ENCODE measurements at regions not wholly inside any gene's neighbourhood (a gene's known extent, or its start where the extent isn't known, plus 50 kb on each side); places are given as distances from the start of the nearest gene placed in this dataset.
"Not testable (repeated sequence)": the region's sequence is repeated elsewhere in the genome, so short reads cannot be mapped to it uniquely, and the experiment has no call there.

- DNase-seq (ENCODE audit: low spot score): no peak
Measured at GRCh38 chr14:61160798-61161197, 120.3 kb downstream of the TMEM30B start.

GRCh38 chr14:61154641-61155040 lies 126.5 kb downstream of the TMEM30B start:
- DNase-seq (ENCODE audit: low spot score): no peak

- DNase-seq (ENCODE audit: low spot score): no peak
Measured at GRCh38 chr14:61153914-61154545, 127.1 kb downstream of the TMEM30B start.

GRCh38 chr14:61153431-61153830 lies 127.7 kb downstream of the TMEM30B start:
- DNase-seq (ENCODE audit: low spot score): no peak

GRCh38 chr14:61152851-61153364 lies 128.2 kb downstream of the TMEM30B start:
- DNase-seq (ENCODE audit: low spot score): no peak

DNA sequence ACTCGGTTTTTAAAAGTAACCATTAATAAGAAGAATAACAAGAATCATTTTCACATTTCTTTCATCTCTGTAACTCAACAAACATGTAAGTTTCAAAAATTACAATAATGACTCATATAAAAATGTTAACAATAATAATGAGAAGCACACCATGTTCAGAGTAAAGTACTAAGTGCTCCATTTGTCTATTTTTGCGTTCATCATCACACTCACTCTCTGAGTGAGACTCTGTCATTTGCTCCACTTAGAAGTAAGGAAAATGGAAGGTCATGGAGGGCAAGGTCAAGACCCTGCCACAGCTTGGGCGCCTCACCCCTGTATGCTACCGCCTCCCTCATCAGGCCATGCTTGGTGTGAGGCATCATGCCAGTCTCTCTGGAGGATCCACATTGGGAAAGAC lies 129.9 kb downstream of the TMEM30B start:
- no peak for DNase-seq (ENCODE audit: low spot score)

DNA sequence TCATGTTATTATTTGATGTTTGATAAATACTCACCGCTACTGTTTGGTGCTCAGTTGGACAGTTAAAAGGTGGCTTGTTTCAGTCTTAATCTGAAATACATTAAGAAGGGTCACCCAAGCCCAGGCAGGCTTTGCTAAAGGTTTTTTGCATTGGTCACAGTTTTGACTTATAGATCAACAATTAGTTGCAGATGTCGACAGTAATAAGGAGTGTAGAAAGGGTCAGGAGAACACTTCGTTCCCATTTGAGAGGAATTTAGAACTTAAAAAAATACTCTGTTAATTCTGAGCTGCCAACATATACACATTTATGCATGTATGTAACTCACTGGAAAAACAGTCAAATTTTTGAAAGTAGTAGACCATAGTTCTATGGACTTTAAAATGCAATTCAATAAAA lies 130.3 kb downstream of the TMEM30B start:
- no peak for DNase-seq (ENCODE audit: low spot score)

GRCh38 chr14:61149896-61150295 lies 131.2 kb downstream of the TMEM30B start:
- no peak for DNase-seq (ENCODE audit: low spot score)

- no peak for DNase-seq (ENCODE audit: low spot score)
Measured at GRCh38 chr14:61148742-61149350, 132.3 kb downstream of the TMEM30B start.

- DNase-seq (ENCODE audit: low spot score): peak; percentile 58
Measured at GRCh38 chr14:61147831-61148549, 133.1 kb downstream of the TMEM30B start.

DNA sequence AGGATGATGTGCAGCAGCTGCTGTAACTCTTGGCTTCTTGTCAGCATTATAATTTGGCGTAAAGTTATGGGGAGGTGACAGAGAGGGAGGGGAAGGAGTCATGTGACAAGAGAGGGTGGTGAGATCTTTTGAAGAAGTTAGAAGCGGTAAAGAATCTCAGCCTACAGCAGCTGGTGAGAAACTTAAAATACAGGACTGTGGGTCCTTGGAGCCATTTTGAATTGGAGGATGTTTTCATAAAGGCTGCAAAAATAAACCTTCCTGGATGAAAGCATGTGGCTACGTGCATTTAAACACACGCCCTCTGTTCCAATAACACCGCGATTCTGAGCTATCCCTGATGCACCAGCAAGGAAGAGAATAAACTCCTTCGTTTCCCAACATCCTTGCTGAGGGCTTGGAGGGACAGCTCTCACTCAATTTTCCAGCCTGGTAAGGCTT lies 133.7 kb downstream of the TMEM30B start:
- DNase-seq (ENCODE audit: low spot score): no peak

DNA sequence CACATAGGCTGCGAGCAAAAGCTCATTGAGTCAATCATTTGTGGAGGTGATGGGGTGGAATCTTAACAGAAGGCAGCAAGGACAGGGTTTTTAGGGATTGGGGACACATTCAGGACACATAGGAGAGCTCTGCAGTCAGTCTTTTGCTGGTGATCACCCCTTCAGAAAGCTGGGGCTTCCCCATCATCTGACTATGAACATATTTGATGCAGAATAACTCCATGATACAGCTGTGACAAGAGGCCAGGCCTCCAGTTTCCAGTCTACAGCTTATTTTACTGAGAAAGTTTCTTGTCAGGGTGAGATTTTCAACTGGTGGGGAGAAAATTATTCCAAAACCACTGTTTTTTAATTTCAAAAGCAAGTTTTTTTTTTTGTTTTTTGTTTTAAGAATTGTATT lies 134.2 kb downstream of the TMEM30B start:
- DNase-seq (ENCODE audit: low spot score): no peak

DNA sequence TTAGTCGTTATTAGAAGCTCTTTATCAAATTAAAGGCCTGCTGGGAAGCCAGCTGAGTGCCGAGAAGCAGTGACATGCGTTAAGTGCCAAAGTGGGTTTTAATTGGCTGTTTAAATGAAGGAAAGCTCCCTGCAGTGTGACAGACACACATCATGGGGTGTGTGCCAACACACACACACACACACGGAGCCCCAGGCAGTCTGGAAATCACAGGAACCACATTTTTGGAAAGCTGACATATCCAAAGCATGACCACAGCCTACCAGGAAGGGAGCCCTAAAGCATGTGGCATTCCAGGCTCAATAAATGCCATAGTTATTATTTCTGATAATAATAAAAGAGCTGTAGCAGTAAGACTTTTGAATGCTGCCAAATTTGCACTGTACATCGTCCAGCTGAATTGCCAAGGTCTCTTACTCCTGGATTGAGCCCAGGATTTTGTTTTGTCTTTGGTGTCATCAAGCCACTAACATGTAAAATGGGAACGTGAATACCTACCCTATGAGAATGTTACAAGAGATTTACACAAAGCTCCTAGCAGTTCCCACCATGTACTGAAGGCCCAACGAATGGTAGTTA lies 135.1 kb downstream of the TMEM30B start:
- no peak for DNase-seq (ENCODE audit: low spot score)

DNA sequence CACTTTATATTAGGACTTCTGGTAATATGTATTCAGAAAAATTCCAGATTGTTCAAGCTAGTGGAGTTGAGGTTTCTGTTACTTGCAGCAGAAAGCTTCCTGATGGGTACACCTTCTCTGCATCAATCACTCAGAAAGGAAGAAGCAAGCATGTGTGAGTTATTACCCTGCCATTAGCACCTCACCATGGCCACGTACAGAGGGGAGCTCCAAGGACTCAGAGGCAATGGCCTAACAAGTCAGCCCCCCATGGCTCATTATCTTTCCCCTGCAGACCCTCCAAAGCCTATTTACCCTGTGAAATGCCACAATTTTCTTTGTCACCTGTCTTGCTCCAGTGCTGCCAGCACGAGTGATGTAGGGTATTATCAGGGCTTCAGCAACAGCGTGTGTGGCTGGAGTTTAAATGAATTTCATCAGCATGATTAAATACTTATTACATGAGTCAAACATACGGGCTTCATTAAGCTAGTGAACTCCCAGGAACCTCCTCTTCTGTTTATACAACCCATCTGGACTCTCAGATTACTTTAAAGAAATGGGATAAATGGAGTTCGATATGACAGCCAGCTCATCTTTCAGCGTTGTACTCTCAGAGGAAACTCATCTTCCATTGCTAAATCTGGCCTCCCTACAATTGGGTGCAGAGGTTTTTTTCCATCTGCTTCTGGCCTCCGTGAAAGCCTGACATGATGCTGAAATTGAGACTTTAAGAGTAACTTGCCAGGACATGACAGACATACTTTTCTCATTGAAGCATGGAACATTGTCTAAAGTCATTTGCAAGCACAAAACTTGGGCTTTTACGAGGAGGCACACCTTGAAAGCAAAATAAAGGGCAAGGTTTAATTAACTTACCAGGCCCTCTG lies 135.9 kb downstream of the TMEM30B start:
- no peak for DNase-seq (ENCODE audit: low spot score)

GRCh38 chr14:61144117-61145033 lies 136.8 kb downstream of the TMEM30B start:
- not testable (repeated sequence) for DNase-seq (ENCODE audit: low spot score)

- no peak for DNase-seq (ENCODE audit: low spot score)
Measured at GRCh38 chr14:61140872-61141271, 140.3 kb downstream of the TMEM30B start.

DNA sequence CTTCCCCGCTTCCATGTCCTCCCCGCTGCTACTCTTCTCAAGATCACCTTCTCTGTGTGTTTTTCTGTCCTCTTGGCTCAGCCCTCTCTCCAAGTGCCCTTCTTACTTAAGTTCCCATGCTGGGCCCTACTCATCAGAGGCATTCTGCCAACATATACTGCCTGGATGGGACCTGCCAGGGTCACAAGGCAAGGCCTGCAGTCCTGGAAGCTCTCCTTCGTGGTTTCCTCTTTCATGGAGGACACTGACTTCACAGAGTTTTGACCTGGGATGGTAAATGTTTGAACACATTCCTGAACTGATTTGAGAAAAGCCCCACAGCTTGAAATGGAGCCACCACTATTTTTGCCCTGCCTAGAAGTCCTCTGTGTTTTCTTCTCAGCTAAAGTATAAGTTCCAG lies 140.9 kb downstream of the TMEM30B start:
- DNase-seq (ENCODE audit: low spot score): no peak

DNA sequence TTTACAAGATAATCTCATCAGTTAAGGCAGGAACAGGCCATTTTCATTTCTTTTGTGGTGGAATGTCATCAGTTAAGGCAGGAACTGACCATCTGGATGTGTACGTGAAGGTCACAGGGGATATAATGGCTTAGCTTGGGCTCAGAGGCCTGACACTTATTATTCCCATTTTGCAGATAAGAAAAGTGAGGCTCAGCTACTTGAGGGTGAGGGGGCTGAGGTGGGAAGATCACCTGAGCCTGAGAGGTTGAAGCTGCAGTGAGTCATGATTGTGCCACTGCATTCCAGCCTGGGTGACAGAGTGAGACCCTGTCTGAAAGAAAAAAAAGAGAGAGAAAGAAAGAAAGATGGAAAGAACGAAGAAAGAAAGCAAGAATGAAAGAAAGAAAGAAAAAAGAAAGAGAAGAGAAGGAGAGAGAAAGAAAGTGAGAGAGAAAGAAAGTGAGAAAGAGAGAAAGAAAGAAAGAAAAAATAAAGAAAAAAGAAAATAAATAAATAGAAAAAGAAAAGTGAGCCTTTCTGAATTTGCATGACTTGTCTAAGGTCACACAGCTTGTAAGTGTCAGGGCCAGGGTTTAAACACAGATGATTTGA lies 142.0 kb downstream of the TMEM30B start:
- DNase-seq (ENCODE audit: low spot score): no peak

DNA sequence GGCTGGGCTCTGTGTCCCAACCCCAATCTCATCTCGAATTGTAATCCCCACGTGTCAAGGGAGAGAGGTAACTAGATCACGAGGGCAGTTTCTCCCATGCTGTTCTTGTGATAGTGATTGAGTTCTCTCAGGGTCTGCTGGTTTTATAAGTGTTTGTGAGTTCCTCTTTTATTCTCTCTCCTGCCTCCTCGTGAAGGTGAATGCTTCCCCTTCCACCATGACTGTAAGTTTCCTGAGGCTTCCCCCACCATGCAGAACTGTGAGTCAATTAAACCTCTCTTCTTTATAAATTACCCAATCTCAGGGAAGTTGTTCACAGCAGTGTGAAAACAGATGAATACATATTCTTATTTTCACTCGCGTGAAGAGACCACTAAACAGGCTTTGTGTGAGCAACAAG lies 148.2 kb downstream of the TMEM30B start:
- DNase-seq (ENCODE audit: low spot score): no peak

- DNase-seq (ENCODE audit: low spot score): no peak
Measured at GRCh38 chr14:61132336-61132735, 148.8 kb downstream of the TMEM30B start.
